SH-SY5Y (cell line): ENCODE measurements at regions not wholly inside any gene's neighbourhood (a gene's known extent, or its start where the extent isn't known, plus 50 kb on each side); places are given as distances from the start of the nearest gene placed in this dataset.

Experiments used
- GATA2 ChIP-seq: IDR thresholded peaks from 2 replicates; pipeline ENCODE4 v1.6.1; 2011; ENCODE audit warnings: mild to moderate bottlenecking, low read depth, low read length
- GATA3 ChIP-seq: IDR thresholded peaks from 2 replicates; pipeline ENCODE4 v1.6.1; 2011; ENCODE audit warnings: low read depth, mild to moderate bottlenecking, low read length, moderate library complexity

DNA sequence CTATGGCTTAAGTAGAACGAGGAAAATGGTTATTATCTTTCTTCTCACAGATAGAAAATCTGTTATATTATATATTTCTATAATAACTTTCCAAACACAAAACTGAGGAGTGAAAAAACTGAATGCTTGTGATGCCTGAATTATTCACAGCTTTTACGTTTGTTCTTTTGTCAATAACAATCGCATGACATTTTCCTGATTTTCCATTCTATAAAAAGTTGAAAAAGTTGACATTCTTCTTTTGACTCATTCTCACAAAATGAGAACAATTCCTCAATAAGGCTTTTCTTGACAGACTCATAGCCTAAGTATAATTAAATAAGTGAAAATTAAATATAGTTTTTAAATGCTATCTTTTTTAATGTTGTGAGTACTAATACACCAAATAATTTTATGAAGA is 288.8 kb upstream of the TGFBR2 start:
- TF ChIP-seq GATA3 (no peak), GATA2 (no peak)
